Fibroblast of lung (primary cell): ENCODE measurements at regions not wholly inside any gene's neighbourhood (a gene's known extent, or its start where the extent isn't known, plus 50 kb on each side); places are given as distances from the start of the nearest gene placed in this dataset.
"Not testable (repeated sequence)": the region's sequence is repeated elsewhere in the genome, so short reads cannot be mapped to it uniquely, and the experiment has no call there.

ENCODE experiments used
- CTCF ChIP-seq, 2 donors: IDR thresholded peaks in 1 of 2; conservative IDR thresholded peaks in 1 of 2; 1 replicate in 1 of 2; 2 replicates in 1 of 2; pipeline ENCODE4 v1.5.1; 2011 to 2012; ENCODE audit warnings: low read length in 2 of 2, control low read depth in 1 of 2, inconsistent platforms in 1 of 2, low read depth in 1 of 2, mild to moderate bottlenecking in 1 of 2
- EZH2 ChIP-seq: IDR thresholded peaks from 2 replicates; pipeline ENCODE4 v1.5.1; 2012; ENCODE audit warnings: low read length, control low read depth, mild to moderate bottlenecking; ENCODE audit errors: missing control alignments

DNA sequence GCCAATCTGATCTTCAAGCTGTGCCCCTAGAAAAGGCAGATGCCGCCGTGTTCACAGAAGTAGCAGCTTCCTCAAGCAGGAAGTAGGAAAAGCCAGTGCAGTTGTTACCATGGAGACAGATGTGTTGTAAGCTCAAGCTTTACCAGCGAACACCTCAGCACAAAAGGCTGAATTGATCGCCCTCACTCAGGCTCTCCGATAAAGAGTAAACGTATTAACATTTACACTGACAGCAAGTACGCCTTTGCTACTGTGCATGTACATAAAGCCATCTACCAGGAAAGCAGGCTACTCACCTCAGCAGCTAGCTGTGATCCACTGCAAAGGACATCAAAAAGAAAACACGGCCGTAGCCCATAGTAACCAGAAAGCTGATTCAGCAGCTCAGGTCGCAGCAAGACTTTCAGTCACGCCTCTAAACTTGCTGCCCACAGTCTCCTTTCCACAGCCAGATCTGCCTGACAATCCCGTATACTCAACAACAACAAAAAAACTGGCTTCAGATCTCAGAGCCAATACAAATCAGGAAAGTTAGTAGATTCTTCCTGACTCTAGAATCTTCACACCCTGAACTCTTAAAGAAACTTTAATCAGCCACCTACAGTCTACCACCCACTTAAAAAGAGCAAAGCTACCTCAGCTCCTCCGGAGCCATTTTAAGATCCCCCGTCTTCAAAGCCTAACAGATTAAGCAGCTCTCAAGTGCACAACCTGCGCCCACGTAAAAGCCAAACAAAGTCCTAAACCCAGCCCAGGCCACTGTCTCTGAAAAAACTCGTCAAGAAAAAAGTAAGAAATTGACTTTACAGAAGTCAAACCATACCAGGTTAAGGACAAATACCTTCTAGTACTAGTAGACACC lies 160.0 kb downstream of the DEFB131A start:
- not testable (repeated sequence) for TF ChIP-seq CTCF (conservative IDR thresholded peaks at IDR 0.05 in 1 of 2, IDR thresholded peaks at IDR 0.05 in 1 of 2; ENCODE audit: low read depth in 1 of 2, low read length in 2 of 2); EZH2
